HEK293T (cell line): ENCODE measurements at regions not wholly inside any gene's neighbourhood (a gene's known extent, or its start where the extent isn't known, plus 50 kb on each side); places are given as distances from the start of the nearest gene placed in this dataset.

Experiments used
- ARNT ChIP-seq: fragments of 450-650 bp; IDR thresholded peaks from 2 replicates; pipeline ENCODE4 v1.6.1; 2017; ENCODE audit warnings: mild to moderate bottlenecking
- CTBP1 ChIP-seq: fragments of 450-650 bp; IDR thresholded peaks from 2 replicates; pipeline ENCODE4 v1.6.1; 2016; ENCODE audit warnings: borderline replicate concordance
- ELF4 ChIP-seq: fragments of 450-650 bp; IDR thresholded peaks from 2 replicates; pipeline ENCODE4 v1.6.1; 2017; ENCODE audit warnings: antibody characterized with exemption
- FOXA1 ChIP-seq: fragments of 450-650 bp; IDR thresholded peaks from 2 replicates; pipeline ENCODE4 v1.6.1; 2016; ENCODE audit warnings: mild to moderate bottlenecking
- FOXK2 ChIP-seq: fragments of 450-650 bp; IDR thresholded peaks from 2 replicates; pipeline ENCODE4 v1.6.1; 2016; ENCODE audit warnings: mild to moderate bottlenecking
- FOXM1 ChIP-seq: fragments of 450-650 bp; IDR thresholded peaks from 2 replicates; pipeline ENCODE4 v1.6.1; 2017; ENCODE audit warnings: mild to moderate bottlenecking, borderline replicate concordance
- HDGF ChIP-seq: fragments of 450-650 bp; IDR thresholded peaks from 2 replicates; pipeline ENCODE4 v1.6.1; 2017; ENCODE audit warnings: antibody characterized with exemption, borderline replicate concordance
- LEF1 ChIP-seq: fragments of 450-650 bp; IDR thresholded peaks from 2 replicates; pipeline ENCODE4 v1.6.1; 2017; ENCODE audit warnings: mild to moderate bottlenecking, borderline replicate concordance
- NFRKB ChIP-seq: fragments of 450-650 bp; IDR thresholded peaks from 2 replicates; pipeline ENCODE4 v1.6.1; 2016; ENCODE audit warnings: mild to moderate bottlenecking, moderate library complexity
- SP1 ChIP-seq: fragments of 450-650 bp; IDR thresholded peaks from 2 replicates; pipeline ENCODE4 v1.6.1; 2017
- SUZ12 ChIP-seq: fragments of 450-650 bp; IDR thresholded peaks from 2 replicates; pipeline ENCODE4 v1.6.1; 2016; ENCODE audit warnings: mild to moderate bottlenecking
- TARDBP ChIP-seq: fragments of 450-650 bp; IDR thresholded peaks from 2 replicates; pipeline ENCODE4 v1.6.1; 2016
- ZNF384 ChIP-seq: fragments of 450-650 bp; IDR thresholded peaks from 2 replicates; pipeline ENCODE4 v1.6.1; 2016
- TF ChIP-seq, protein P1 (sequence below): fragments of 450-650 bp; IDR thresholded peaks from 2 replicates; pipeline ENCODE4 v1.6.1; 2016

DNA sequence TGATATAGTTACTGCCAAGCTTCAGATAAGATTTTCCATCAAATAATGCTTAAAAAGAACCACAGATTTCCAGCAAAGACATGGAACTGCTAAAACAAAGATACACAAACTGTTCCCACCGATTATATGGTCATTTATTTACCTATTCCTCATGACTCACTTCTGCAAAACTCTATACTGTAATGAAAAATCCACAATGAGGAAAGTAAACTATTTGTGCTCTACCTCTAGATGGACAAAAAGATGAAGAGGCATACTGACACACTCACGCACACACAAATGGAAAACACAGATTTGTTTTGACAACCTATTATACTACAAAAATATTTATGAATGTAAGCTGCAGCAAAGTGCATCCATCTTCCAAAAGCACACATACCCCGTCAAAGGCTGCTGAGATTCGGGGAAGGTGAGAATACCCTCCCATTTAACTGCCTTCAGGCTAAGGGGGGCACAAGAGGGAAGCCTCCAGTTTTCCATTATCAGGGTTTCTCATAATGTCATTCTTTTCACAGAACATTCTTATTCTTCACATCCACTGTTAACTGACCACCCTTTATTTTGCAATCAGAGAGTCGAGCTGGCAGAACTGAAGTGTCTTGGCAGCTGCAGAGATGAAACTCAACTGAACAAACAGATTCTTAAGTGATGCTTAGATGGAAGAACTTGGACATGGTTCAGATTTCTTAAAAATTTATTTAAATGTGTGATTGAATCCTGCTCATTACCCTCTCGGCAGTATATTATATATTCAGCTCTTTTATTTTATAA, 115.9 kb upstream of the TANK start:
- TF ChIP-seq ARNT (no peak), FOXK2 (no peak), ZNF384 (no peak), ELF4 (no peak), SUZ12 (no peak), FOXM1 (no peak), TARDBP (no peak), CTBP1 (no peak), LEF1 (no peak), NFRKB (no peak), FOXA1 (no peak), SP1 (no peak), HDGF (no peak)
- TF ChIP-seq, protein P1, sequence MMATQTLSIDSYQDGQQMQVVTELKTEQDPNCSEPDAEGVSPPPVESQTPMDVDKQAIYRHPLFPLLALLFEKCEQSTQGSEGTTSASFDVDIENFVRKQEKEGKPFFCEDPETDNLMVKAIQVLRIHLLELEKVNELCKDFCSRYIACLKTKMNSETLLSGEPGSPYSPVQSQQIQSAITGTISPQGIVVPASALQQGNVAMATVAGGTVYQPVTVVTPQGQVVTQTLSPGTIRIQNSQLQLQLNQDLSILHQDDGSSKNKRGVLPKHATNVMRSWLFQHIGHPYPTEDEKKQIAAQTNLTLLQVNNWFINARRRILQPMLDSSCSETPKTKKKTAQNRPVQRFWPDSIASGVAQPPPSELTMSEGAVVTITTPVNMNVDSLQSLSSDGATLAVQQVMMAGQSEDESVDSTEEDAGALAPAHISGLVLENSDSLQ = no peak
